GM19035 (cell line): ENCODE measurements at regions not wholly inside any gene's neighbourhood (a gene's known extent, or its start where the extent isn't known, plus 50 kb on each side); places are given as distances from the start of the nearest gene placed in this dataset.

Source experiments
- ATAC-seq: cut with Tn5 transposase; IDR thresholded peaks from one replicate; pipeline ENCODE4 v1.9.1; 2021; ENCODE audit not compliant: unreplicated experiment

DNA sequence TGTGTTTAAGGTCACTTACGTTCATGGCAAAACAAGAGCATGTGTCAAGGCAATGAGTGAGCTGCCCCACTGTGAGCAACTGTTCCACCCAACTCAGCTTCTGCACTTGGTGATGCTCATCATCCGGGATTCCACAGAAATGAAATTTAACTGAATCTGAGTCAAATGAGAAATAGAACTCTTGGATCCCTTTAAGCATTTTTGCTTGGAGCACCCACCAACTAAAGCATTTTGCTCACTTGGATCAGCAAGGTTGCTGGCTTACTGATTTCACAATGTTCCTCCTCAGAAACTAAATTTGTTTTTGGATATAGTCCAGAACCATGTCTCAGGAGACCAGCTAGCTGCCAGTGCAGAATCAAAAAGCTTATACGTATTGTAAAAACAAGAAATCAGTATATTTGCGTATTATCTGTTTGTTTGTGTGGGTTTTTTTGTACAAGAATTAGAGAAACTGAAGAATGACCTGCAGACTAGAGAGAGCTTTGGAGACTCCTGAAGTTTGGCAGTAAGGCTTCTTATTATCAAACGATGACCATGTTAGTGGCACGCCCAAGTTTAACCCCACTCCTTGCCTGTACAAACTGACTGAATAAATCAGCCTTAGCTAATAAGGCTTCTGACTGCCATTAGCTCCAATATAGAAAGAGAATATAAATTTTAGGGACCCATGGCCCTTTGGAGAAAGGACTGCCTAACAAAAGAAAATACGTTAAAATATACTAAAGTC, 153.8 kb upstream of the FST start:
- ATAC-seq: no peak

DNA sequence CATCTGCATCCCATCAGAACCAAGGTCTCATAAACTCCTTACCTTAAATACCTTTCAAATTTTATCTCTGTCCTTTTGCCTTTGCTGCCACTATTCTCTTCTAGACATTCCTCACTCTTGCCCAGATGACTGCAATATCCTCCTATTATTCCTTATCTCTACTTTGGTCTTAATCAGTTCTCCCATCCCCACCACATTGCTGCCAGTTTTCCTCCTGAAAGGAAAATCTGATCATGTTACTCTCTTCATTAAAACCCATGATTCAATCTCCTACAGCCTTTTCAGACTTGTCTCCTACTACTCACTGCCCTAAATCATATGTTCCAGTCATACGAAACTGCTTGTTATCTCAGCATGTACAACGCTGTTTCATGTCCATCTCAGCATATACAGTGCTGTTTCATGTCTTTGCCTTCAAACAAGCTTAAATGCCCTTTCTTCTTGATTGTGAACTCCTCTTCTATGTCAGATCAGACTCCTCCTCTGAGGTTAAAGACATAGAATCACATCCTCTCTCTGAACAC, 152.6 kb upstream of the FST start:
- no peak for ATAC-seq

DNA sequence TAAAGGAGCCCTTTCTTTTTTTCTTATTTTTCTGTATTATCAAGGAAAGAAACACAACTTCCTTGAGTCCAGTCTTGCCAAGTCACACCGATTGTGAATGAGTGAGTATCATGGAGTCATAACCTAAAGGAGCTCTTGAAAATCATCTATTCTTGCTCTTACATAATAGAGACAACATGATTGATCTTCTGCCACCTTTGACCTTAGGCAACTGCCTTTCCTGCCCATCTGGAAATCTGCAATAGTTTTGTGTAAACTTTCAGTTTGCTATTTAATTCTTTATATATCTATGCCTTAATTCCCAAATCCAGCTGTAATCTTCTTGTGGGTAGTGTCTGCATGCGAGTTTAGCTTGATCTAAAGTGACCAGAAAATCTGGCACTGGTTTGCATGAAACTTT, 149.9 kb upstream of the FST start:
- ATAC-seq: no peak

DNA sequence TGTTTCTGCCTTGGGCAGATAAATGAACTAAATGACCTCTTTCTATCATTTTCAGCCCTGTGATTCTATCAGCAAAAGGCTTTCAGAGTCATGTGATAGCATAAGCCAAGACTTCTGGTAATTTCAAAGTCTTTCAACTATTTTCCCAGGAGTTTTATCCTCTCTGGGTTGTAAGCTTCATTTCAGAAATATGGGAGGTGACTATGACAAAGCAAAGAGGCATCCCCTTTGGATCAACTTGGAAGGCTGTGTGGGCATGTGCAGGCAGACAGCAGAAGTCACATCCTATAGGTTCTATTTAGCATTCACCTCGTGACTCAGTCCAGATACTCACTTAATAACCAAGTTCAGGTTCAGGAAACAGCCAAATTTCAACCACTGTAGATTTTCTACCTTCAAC, 149.0 kb upstream of the FST start:
- no peak for ATAC-seq

DNA sequence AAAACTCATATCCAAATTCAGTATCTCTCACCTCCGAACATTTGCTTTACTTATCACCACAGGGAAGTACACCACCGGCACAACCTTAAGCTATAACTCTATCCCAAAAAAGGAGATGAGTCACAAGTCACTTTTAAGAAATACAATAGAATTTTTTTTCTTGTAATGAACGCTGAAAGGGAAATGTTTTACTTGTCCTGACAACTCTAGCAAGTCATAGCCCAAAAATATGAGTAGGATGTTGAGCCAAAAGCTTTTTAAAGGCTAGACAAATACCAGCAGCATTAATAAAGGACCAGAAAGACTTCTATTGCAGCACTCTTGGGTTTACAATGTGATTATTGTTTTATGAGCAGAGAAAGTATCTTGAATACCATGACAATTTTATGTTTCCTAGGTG, 147.3 kb upstream of the FST start:
- ATAC-seq: no peak

DNA sequence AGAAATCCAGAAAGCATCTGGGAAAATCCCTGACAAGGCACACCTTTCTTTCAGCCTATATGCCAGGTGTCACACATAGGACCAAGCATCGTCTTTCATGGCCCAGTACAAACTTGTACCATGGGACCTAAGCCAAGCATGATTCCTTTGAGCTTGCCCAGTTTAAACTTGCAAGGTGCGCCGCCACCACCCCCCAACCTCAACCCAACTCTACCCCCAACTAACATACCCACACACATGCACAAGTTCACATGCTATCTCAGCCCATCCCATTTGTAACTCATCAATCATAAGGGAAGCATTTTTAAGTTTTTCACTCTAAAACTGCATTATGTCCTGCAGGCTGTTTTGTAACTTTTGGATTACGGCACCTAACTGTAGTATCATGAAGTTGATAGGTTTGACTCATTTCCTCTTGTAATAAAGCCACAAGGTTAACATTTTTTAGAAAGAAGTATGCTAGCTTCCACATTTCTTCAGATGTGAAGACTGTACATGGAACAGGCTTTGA, 145.9 kb upstream of the FST start:
- no peak for ATAC-seq

DNA sequence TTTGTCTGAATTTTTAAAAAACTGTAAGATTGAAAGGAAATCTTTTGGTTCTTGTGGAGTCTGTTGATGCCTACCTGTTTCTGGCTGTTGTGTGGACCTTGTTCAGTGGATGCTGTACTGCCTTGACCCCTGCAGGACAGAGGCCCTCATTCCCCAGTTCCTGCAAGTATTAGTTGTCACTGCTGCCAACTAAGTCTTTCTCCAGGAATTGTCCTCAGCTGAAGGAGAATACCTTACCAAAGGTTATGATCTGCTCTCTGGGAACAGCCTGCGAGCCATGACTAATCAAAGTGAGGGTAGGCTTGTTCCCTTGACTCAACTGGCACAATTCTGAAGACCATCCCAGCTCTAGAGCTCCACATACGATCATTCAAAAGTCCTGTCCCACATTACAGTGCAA, 145.3 kb upstream of the FST start:
- no peak for ATAC-seq

DNA sequence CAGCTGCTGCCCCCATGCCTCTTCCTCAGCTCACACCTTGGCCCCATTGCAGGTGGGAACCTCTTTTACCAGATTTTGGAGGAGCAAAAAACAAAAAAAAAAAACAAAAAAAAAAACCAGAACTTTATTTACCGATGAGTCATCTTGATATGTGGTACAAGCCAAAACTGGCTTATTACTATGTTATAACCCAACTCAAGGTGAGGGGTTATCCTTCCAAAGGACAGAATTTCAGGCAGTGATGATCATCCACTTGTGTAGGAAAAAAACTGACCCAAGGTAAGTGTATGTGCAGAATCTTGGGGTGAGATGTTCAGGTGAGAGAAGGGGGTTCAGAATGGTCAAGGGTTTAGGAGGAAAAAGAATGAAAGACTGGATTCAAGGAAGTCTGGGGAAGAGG, 142.6 kb upstream of the FST start:
- no peak for ATAC-seq

DNA sequence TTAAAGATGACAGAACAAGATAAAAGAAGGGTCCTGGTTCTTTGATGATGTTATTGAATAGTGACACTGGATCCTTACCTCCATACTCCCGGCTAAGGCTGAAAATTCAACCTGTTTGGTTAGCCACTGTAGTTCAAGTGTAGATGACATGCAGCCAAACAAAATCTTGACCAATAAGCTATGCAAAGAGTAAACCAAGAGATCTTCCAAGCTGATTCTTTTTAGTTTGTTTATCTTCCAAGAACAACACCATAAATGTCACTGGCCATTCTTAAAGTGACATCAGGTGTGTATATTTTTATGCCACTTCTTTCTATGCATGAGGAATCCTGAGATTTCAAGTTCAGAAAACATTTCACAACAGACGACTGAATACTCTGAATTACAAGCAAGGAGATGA, 141.5 kb upstream of the FST start:
- no peak for ATAC-seq

DNA sequence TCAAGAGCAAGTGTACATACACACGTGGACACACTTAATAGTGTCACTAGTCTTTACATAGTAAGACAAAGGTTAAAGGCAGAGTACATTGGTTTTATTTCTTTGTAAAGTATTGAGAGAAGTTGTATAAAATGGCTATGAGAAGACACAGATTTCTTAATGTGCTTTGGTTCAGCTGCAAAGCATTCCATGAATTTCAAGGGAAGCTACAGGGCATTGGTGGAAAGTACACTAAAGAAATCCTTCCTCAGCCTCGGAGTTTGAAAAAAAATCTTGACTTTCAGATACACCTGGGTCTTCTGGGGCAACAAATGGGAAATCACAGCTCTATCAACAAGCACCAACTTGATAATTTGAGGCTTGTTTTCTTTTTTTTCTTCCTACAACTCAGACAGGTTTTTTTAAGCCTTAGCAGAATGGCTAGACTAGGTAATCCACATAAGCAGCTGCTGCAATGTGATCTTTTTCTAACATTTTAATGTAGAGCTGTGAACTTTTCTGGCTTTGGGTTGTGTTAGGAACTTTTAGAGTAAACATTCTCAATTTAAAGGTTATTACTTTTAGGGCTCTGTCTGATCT, 140.4 kb upstream of the FST start:
- ATAC-seq: no peak

DNA sequence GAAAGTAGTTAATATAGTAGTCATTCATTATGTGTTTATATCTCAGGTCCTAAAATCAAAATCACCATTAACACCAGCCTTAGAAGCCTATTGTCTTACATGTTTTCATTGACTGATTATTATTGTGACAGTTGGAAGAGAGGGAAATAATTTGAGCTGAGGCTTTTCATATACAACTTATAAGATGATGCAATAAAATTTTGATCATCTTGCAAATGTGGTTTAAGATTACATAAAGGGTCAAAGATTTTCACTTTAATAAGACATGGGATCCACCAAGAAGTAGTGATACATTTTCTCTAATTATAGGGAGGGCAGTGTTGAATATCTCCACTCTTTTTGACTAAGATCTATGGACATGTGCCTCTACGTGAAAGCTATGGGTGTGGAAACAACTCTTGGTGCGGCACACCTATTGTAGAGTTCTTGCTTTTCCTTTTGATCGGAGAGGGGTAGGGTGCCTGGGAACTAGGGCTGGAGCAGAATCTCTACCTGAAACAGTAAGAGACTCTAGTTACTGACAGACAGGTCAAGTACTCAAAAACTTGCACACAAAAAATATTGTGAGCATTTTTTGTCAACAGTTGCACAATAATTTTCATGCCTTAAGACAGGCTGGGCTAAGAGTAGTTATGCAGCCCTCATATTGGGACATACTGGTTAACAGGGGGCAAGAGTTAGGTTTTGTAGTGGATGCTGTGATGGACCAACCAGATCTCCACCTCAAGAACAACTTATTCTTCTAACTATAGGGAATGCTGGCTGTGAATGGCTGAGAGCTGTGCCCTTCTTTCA, 139.3 kb upstream of the FST start:
- ATAC-seq: no peak

DNA sequence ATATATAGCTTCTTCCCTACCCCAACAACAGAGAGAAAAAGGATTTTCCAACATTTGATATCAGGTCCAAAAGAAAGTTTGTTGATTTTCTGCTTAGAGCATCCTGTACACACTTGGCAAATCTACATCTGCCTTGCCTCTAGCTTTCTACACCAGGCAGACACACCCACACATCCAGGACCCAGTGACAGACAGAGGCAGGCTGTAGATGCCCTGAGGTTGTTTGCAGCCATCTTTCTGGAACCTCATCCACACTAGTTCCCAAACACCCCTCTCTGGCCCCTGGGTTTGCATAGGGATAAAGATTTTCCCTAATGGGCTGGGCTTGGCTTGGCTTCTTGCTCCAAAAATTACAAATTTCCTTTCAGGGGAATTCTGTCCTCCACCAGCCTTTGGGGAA, 138.2 kb upstream of the FST start:
- no peak for ATAC-seq

DNA sequence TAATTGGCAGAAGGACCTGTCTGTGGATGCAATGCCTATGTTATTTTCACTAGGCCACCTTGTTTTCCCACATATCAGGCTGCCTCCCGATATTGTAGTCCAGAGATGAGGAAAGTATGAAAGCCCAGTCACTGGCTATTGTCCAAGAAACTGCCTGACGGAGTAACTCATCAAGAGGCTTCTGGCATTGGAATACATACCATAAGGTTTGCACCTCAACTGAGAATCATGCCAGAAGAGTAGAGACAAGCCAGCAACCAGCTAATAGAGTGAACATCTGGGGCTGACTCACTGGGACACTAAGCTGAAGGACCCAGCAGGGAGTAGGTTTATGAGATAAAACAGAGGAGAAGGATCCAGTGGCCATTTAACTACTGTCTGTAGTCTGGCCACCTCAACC, 137.2 kb upstream of the FST start:
- no peak for ATAC-seq

DNA sequence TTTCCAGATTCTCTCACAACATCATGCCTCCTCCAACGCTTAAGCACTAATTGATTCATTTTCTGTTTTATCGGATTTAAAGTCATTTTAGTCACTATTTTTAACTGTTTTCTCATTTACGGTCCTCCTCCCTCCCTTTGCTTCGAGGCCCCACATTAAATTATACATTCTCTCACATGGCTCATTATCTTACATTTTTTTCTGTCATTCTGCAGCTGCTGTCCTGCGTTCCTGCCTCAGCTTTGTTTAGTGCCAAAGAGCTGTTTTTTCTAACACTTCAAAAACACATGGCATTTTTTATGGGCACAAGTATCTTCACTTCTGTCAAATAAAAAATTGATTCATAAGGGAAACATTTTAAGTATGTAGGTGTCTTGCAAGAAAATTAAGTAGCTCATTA, 130.1 kb upstream of the FST start:
- ATAC-seq: no peak

DNA sequence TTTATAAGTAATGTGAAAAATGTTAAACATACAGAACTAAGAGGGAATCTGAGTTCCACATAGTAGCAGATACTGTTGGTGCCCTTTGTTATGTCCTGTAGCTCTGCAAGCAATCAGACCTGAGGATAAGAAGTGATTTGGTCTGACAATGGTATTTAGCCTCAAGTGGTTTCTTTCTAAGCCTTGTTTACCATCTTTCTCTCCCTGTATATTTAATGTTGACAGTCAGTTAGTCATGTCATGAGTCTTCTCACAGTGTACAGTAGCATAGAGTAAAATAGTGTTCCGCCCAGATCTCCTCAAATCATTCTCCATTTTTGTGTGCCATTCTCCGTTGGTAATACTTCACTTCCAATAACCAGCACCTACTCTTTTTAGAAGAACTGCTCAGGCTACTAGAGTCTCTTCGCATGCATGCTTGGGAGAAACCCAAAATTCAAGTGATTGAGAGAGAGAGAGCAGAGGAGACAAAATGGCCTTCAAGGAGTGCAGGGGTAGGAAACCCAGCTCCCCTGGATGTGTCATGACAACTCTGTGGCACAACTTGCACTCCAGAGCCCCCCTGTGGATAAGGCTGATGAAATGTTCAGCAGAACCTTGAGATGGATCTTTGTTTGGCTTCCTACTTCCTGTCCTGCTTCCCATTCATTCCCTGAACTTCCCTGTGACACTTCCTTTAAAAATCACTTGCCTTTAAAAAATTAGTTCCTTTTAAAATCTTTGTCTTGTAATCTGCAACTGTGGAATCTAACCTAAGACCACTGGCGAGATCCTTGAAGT, 129.2 kb upstream of the FST start:
- no peak for ATAC-seq

DNA sequence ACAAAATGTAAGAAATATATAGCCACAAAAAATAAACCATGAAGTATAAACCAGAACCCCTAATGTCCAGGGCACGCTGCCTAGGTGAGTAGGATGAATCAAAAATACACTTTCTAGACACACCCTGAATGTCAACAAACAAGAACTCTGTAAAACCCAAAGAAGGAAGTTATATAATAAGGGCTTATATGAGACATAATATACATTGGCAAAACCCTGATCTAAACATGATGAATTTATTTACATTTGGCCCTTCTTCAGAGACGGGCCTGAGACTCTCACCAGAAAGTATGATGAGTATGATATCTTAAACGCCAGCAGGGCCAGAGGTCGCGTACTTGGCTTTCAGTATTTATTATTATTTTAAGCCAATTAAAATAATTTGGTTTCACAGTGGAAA, 125.1 kb upstream of the FST start:
- ATAC-seq: no peak

DNA sequence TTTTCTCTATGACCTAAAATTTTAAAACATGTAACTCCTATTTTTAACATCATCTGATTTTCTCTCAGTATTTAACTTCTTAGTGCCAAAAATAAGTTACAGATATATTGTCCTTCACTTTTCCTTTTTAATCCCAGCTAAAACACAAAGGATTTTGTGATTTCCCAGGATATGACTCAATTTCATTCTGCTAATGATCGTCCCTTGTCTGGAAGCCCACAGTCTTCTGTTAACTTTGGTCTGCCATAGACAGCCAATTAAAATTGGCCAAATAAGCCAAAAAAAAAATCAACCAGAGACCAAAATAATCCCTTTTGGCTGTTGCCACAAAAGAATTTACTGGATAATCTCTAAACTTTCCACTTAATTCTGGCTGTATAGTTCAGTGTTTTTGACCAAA, 124.5 kb upstream of the FST start:
- ATAC-seq: no peak

DNA sequence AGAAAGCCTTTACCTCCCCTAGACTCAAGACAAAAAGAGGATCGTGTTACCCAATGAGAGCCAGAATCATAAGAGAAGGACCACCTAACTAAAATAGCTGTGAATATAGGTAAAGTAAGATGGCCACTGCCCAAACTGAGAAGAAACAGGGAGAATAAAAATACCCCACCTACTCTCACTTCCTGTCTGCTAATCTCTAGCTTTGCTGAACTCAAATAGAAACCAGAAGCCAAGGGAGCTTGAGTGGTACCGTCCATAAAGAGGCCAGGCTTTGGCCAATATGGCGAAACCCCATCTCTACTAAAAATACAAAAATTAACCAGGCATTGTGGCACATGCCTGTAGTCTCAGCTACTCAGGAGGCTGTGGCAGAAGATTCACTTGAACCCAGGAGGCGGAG, 123.0 kb upstream of the FST start:
- ATAC-seq: no peak

DNA sequence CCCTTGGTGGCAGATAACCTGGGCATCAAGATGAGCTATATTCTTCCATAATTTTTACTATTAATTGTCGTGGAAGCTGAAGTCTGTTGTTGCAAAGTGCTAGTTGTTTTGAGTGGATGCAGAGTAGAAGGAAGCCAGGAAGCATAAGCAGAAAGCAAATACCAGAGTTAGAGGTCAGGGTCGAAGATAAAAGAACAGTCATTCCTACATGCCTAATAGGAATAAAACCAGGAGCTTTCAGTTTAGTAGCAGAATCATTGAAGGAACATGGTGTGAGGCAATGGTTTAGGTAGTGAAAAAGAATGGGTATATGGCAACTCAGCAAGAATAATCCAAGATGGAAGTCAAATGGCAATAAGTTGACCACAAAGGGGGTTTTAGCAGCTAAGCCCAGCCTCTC, 121.6 kb upstream of the FST start:
- ATAC-seq: no peak

DNA sequence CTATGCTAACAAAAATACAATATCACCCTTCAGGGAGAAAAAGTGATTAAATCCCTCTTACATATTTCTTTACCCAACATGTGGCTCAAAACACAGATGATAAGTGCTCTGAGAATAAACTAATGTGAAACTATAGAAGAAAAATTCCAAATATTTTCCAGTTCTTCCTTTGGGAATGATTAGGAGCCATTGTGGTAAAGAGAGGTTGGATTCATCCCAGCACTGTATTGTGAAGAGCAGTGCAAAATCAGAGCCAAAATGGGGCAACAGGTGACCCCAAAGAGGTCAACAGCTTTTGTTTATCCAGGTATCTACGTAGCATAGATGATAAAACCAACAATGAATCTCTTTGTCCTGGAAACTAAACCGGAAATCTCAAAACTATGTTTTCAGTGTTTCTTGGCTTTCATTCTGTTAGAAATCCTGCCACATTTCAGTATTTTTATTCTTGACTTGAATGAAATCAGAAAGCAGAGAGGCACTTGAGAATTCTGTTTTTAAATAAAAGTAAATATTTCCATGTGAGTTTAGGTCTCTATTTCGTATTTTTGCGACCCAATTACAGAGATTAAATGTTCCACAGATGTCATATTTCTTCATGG, 120.4 kb upstream of the FST start:
- ATAC-seq: no peak

DNA sequence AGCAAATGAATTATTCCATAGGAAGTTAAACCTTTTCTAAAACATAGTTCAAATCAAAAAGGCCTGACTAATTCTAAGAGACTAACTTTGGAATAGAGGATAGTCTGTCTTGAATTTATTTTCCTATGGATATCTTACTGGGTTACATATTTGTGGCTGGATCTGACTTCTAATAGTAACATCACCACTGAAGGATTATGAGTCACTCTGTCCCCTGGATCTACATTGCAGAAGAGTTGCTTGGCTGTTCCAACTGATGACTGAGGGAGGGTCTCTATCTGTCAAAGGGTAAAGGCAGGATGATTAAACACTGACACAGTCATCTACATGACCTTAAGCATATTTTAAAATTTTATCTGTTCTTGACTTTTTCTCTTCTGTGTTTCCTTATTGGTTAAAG, 119.6 kb upstream of the FST start:
- ATAC-seq: no peak
